ENCODE measurements at regions not wholly inside any gene's neighbourhood (a gene's known extent, or its start where the extent isn't known, plus 50 kb on each side); places are given as distances from the start of the nearest gene placed in this dataset.

- no peak for TF ChIP-seq CTCF (conservative IDR thresholded peaks at IDR 0.05; ENCODE audit: low read depth, low read length)
- no peak for TF ChIP-seq EZH2 (IDR thresholded peaks at IDR 0.05; ENCODE audit: low read length, unreplicated experiment)
Observed at GRCh38 chr20:52895701-52896100, 76.5 kb upstream of the TSHZ2 start.
